ENCODE measurements at regions not wholly inside any gene's neighbourhood (a gene's known extent, or its start where the extent isn't known, plus 50 kb on each side); places are given as distances from the start of the nearest gene placed in this dataset.

GRCh38 chr1:51048021-51048420, 54.0 kb upstream of the C1orf185 start:
- peaks cover 0 to 7% (median 0%) of the 10 kb centered on the region in 9 donors for H3K27me3 ChIP-seq
- no peak overlapping the region for H3K4me3 ChIP-seq
- no peak overlapping the region for H3K27ac ChIP-seq
- DNase-seq (no peak), ATAC-seq (no peak)
- peaks cover 0 to 17% (median 3%) of the 10 kb centered on the region in 12 donors for H3K9me3 ChIP-seq
- no peak for TF ChIP-seq POLR2A (IDR thresholded peaks at IDR 0.05)
- TF ChIP-seq, protein P1, sequence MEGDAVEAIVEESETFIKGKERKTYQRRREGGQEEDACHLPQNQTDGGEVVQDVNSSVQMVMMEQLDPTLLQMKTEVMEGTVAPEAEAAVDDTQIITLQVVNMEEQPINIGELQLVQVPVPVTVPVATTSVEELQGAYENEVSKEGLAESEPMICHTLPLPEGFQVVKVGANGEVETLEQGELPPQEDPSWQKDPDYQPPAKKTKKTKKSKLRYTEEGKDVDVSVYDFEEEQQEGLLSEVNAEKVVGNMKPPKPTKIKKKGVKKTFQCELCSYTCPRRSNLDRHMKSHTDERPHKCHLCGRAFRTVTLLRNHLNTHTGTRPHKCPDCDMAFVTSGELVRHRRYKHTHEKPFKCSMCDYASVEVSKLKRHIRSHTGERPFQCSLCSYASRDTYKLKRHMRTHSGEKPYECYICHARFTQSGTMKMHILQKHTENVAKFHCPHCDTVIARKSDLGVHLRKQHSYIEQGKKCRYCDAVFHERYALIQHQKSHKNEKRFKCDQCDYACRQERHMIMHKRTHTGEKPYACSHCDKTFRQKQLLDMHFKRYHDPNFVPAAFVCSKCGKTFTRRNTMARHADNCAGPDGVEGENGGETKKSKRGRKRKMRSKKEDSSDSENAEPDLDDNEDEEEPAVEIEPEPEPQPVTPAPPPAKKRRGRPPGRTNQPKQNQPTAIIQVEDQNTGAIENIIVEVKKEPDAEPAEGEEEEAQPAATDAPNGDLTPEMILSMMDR (IDR thresholded peaks at IDR 0.05) = no peak
- WGBS, 4 donors = 95 to 96% (median 96%) methylated on average over 1 of the region's 1 CpG
- H3K36me3 ChIP-seq = no peaks in the 10 kb centered on the region
- intact Hi-C loops (cut with DNase I) = loop anchor here in 5 of 10 donors (2.0 to 10.0 kb wide), 4 partner anchors 103 to 276 kb away; no protein-coding TSS in a partner anchor
- H3K4me1 ChIP-seq = no peaks in the 10 kb centered on the region

DNA sequence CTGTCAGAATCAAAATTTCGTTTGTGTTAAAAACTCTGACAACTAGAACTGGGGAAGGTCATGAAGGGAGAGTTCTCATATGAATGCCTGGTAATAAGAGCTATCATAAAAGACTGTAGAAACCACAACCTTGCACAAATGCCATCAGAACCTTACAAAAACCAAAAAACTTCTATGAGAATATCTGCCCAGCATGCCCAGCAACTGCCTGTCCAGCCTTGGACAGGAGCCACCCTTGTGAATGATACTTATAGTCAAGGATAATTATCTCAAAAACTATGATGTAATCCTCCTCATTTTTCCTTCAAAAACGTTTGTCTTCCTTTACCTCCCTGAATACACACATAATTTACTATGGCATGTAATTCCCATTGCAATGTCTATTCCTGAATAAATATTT, 53.4 kb upstream of the C1orf185 start:
- TF ChIP-seq POLR2A (IDR thresholded peaks at IDR 0.05) = no peak
- TF ChIP-seq, protein P1 (IDR thresholded peaks at IDR 0.05) = no peak
- ATAC-seq (no peak), DNase-seq (no peak)
- Histone ChIP-seq H3K4me1 (no peaks in the 10 kb centered on the region), H3K27me3 (peaks cover 0 to 7% (median 0%) of the 10 kb centered on the region in 9 donors), H3K36me3 (no peaks in the 10 kb centered on the region), H3K9me3 (peaks cover 0 to 22% (median 4%) of the 10 kb centered on the region in 12 donors), H3K27ac (no peak overlapping the region), H3K4me3 (no peak overlapping the region)
- 32 to 33% (median 33%) methylated on average over 2 of the region's 2 CpGs for WGBS, 4 donors
- intact Hi-C loops (cut with DNase I) = loop anchor here in 5 of 10 donors (2.0 to 10.0 kb wide), 4 partner anchors 104 to 276 kb away; no protein-coding TSS in a partner anchor
